SU-DHL-6 (cell line): ENCODE measurements at regions not wholly inside any gene's neighbourhood (a gene's known extent, or its start where the extent isn't known, plus 50 kb on each side); places are given as distances from the start of the nearest gene placed in this dataset.
"Not testable (repeated sequence)": the region's sequence is repeated elsewhere in the genome, so short reads cannot be mapped to it uniquely, and the experiment has no call there.

Experiments used
- H2AFZ ChIP-seq: fragments of 200-600 bp; sonication (generic); 2 replicates; pipeline ENCODE4 v1.6.1; 2014; ENCODE audit warnings: low read depth, mild to moderate bottlenecking, moderate library complexity, mixed read lengths, antibody characterized with exemption, low read length; ENCODE audit not compliant: severe bottlenecking
- H3F3A ChIP-seq: fragments of 200-600 bp; shearing (Covaris generic); 2 replicates; pipeline ENCODE4 v1.6.0; 2016; ENCODE audit warnings: antibody characterized with exemption, mild to moderate bottlenecking; ENCODE audit not compliant: insufficient read depth
- H3K27ac ChIP-seq: fragments of 200-600 bp; sonication (generic); 2 replicates; pipeline ENCODE4 v1.5.1; 2016; ENCODE audit warnings: low read depth, mild to moderate bottlenecking, low read length, moderate library complexity, mixed read lengths
- H3K27me3 ChIP-seq: fragments of 200-600 bp; sonication (generic), shearing (Covaris generic); 2 replicates; pipeline ENCODE4 v1.6.0; 2014; ENCODE audit warnings: mild to moderate bottlenecking, low read length
- H3K36me3 ChIP-seq: fragments of 200-600 bp; sonication (generic); 2 replicates; pipeline ENCODE4 v1.6.1; 2014; ENCODE audit warnings: mild to moderate bottlenecking, low read length, mixed read lengths
- H3K4me2 ChIP-seq: fragments of 300-600, 200-600 bp; shearing (Covaris generic), sonication (generic); 2 replicates; pipeline ENCODE4 v1.6.0; 2014; ENCODE audit warnings: low read length, low read depth, mild to moderate bottlenecking; ENCODE audit not compliant: poor library complexity, severe bottlenecking
- H3K4me3 ChIP-seq: fragments of 200-600 bp; sonication (generic); 2 replicates; pipeline ENCODE4 v1.5.1; 2014; ENCODE audit warnings: antibody characterized with exemption, low read length, mild to moderate bottlenecking, mixed read lengths; ENCODE audit not compliant: insufficient read depth, poor library complexity, severe bottlenecking
- H3K79me2 ChIP-seq: fragments of 200-600 bp; sonication (generic); 2 replicates; pipeline ENCODE4 v1.6.1; 2014; ENCODE audit warnings: mild to moderate bottlenecking, low read length, moderate library complexity; ENCODE audit not compliant: insufficient read depth
- H3K9ac ChIP-seq: fragments of 200-600 bp; sonication (generic); 2 replicates; pipeline ENCODE4 v1.7.0; 2014; ENCODE audit warnings: mild to moderate bottlenecking, low read length
- H3K9me2 ChIP-seq: fragments of 200-600 bp; sonication (generic); replicated peaks from 2 replicates; pipeline ENCODE4 v1.6.1; 2014; ENCODE audit warnings: low read length; ENCODE audit not compliant: insufficient read depth
- H3K9me3 ChIP-seq: fragments of 200-600 bp; sonication (generic); 2 replicates; pipeline ENCODE4 v1.6.1; 2014; ENCODE audit warnings: low read length, mixed read lengths; ENCODE audit not compliant: insufficient read depth
- H4K20me1 ChIP-seq: fragments of 200-600 bp; sonication (generic); 2 replicates; pipeline ENCODE4 v1.6.1; 2014; ENCODE audit warnings: low read depth, mild to moderate bottlenecking, antibody characterized with exemption, low read length, moderate library complexity, mixed read lengths
- EZH2phosphoT487 ChIP-seq: fragments of 200-600 bp; sonication (generic), shearing (Covaris generic); conservative IDR thresholded peaks from 2 replicates; pipeline ENCODE4 v1.6.1; 2018; ENCODE audit warnings: mild to moderate bottlenecking, antibody characterized with exemption, low read length, moderate library complexity, mixed read lengths
- TF ChIP-seq, protein P1 (sequence below): fragments of 200-600 bp; sonication (generic); IDR thresholded peaks from one replicate; pipeline ENCODE4 v1.5.1; 2017; ENCODE audit warnings: antibody characterized with exemption, mild to moderate bottlenecking, low read length, moderate library complexity; ENCODE audit not compliant: insufficient read depth, poor library complexity, severe bottlenecking

GRCh38 chr6:80956898-80957297 is 795.6 kb downstream of the TENT5A start:
- Histone ChIP-seq H3K27ac (no peak overlapping the region), H3K79me2 (no peaks in the 10 kb centered on the region), H2AFZ (no peak overlapping the region), H3K9ac (no peak overlapping the region), H3K36me3 (no peaks in the 10 kb centered on the region), H3K4me2 (no peak overlapping the region), H3K27me3 (no peaks in the 10 kb centered on the region), H3K9me3 (no peaks in the 10 kb centered on the region), H3K9me2 (no peaks in the 10 kb centered on the region), H3K4me3 (no peak overlapping the region), H4K20me1 (no peaks in the 10 kb centered on the region), H3F3A (no peaks in the 10 kb centered on the region)
- TF ChIP-seq, protein P1, sequence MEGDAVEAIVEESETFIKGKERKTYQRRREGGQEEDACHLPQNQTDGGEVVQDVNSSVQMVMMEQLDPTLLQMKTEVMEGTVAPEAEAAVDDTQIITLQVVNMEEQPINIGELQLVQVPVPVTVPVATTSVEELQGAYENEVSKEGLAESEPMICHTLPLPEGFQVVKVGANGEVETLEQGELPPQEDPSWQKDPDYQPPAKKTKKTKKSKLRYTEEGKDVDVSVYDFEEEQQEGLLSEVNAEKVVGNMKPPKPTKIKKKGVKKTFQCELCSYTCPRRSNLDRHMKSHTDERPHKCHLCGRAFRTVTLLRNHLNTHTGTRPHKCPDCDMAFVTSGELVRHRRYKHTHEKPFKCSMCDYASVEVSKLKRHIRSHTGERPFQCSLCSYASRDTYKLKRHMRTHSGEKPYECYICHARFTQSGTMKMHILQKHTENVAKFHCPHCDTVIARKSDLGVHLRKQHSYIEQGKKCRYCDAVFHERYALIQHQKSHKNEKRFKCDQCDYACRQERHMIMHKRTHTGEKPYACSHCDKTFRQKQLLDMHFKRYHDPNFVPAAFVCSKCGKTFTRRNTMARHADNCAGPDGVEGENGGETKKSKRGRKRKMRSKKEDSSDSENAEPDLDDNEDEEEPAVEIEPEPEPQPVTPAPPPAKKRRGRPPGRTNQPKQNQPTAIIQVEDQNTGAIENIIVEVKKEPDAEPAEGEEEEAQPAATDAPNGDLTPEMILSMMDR: no peak
- TF ChIP-seq EZH2phosphoT487: no peak

- H3K36me3 ChIP-seq: not testable (repeated sequence)
These were observed 800.0 kb downstream of the TENT5A start for GRCh38 chr6:80952479-80952878.

GRCh38 chr6:80946402-80946801 is 806.1 kb downstream of the TENT5A start:
- Histone ChIP-seq H3K36me3 (no peaks in the 10 kb centered on the region), H3K9me3 (no peaks in the 10 kb centered on the region), H3K4me2 (no peak overlapping the region), H3F3A (no peaks in the 10 kb centered on the region), H3K9me2 (no peaks in the 10 kb centered on the region), H3K9ac (no peak overlapping the region), H3K79me2 (no peaks in the 10 kb centered on the region), H3K27ac (no peak overlapping the region), H4K20me1 (no peaks in the 10 kb centered on the region), H3K27me3 (no peaks in the 10 kb centered on the region), H2AFZ (no peak overlapping the region), H3K4me3 (no peak overlapping the region)
- TF ChIP-seq, protein P1: no peak
- TF ChIP-seq EZH2phosphoT487: no peak

More at GRCh38 chr6:80952479-80952878, 800.0 kb downstream of the TENT5A start:
- H2AFZ ChIP-seq, H3K4me2 ChIP-seq, H4K20me1 ChIP-seq, H3F3A ChIP-seq, H3K9me2 ChIP-seq, H3K9ac ChIP-seq, H3K79me2 ChIP-seq, H3K9me3 ChIP-seq, H3K27me3 ChIP-seq, H3K4me3 ChIP-seq, H3K27ac ChIP-seq: not testable (repeated sequence)

GRCh38 chr6:80942911-80943310 is 809.6 kb downstream of the TENT5A start:
- H3K27ac ChIP-seq: no peak overlapping the region
- H3K79me2 ChIP-seq: no peaks in the 10 kb centered on the region
- H2AFZ ChIP-seq: no peak overlapping the region
- no peaks in the 10 kb centered on the region for H3K9me3 ChIP-seq
- H3K4me2 ChIP-seq: no peak overlapping the region
- H3K9ac ChIP-seq: no peak overlapping the region
- TF ChIP-seq, protein P1: no peak
- no peak for TF ChIP-seq EZH2phosphoT487
- H3K4me3 ChIP-seq: no peak overlapping the region
- H3K27me3 ChIP-seq: no peaks in the 10 kb centered on the region
- no peaks in the 10 kb centered on the region for H3K9me2 ChIP-seq
- no peaks in the 10 kb centered on the region for H4K20me1 ChIP-seq
- H3F3A ChIP-seq: no peaks in the 10 kb centered on the region
- no peaks in the 10 kb centered on the region for H3K36me3 ChIP-seq
